ENCODE measurements at regions not wholly inside any gene's neighbourhood (a gene's known extent, or its start where the extent isn't known, plus 50 kb on each side); places are given as distances from the start of the nearest gene placed in this dataset.

GRCh38 chr7:69091521-69091920 is 506.8 kb upstream of the AUTS2 start:
- no peak for TF ChIP-seq CTCF (IDR thresholded peaks at IDR 0.05; ENCODE audit: borderline replicate concordance, extremely low read depth, low read length, poor library complexity, severe bottlenecking)
- TF ChIP-seq EZH2 (IDR thresholded peaks at IDR 0.05; ENCODE audit: borderline replicate concordance, low read depth, low read length, severe bottlenecking): no peak

All from DND-41 (cell line).